ENCODE measurements at regions not wholly inside any gene's neighbourhood (a gene's known extent, or its start where the extent isn't known, plus 50 kb on each side); places are given as distances from the start of the nearest gene placed in this dataset.

GRCh38 chr16:25317732-25318316 is 60.2 kb upstream of the ZKSCAN2 start:
- DNase-seq (ENCODE audit: low read depth, low spot score), result no peak
- H3K4me3 Mint-ChIP-seq, result no peak overlapping the region
- no peak overlapping the region for H3K27ac Mint-ChIP-seq (ENCODE audit: unreplicated experiment)
- H3K36me3 Mint-ChIP-seq (ENCODE audit: low read depth), result peaks cover 29% of the 10 kb centered on the region
- H3K9me3 Mint-ChIP-seq, result peaks cover 28% of the 10 kb centered on the region
- no peaks in the 10 kb centered on the region for H3K4me1 Mint-ChIP-seq
- TF ChIP-seq CTCF (conservative IDR thresholded peaks at IDR 0.05), result no peak
- peaks cover under 1% of the 10 kb centered on the region for H3K27me3 Mint-ChIP-seq (ENCODE audit: low read depth)

DNA sequence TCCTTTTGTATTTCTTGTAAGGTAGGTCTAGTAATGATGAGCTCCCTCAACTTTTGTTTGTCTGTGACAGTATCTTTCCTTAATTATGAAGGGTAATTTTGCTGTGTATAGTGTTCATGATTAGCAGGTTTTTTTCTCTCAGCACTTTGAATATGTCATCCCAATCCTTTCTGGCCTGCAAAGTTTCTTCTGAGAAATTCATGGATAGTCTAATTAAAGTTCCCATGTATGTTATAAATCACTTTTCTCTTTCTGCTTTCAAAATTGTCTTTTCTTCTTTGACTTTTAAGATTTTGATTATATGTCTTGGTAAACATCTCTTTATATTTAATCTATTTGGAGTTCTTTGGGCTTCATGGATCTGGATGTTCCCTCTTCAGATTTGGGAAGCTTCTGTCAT is 54.3 kb upstream of the ZKSCAN2 start:
- Mint-ChIP-seq H3K36me3 (ENCODE audit: low read depth) (peaks cover 37% of the 10 kb centered on the region), H3K27ac (ENCODE audit: unreplicated experiment) (no peak overlapping the region), H3K27me3 (ENCODE audit: low read depth) (no peaks in the 10 kb centered on the region), H3K9me3 (peaks cover 25% of the 10 kb centered on the region), H3K4me1 (no peaks in the 10 kb centered on the region), H3K4me3 (no peak overlapping the region)
- DNase-seq (ENCODE audit: low read depth, low spot score), result no peak
- TF ChIP-seq CTCF (conservative IDR thresholded peaks at IDR 0.05), result no peak

- H3K27ac Mint-ChIP-seq (ENCODE audit: unreplicated experiment), result no peak overlapping the region
- H3K27me3 Mint-ChIP-seq (ENCODE audit: low read depth), result no peaks in the 10 kb centered on the region
- no peaks in the 10 kb centered on the region for H3K4me1 Mint-ChIP-seq
- DNase-seq (ENCODE audit: low read depth, low spot score), result no peak
- no peak overlapping the region for H3K4me3 Mint-ChIP-seq
- no peak for TF ChIP-seq CTCF (conservative IDR thresholded peaks at IDR 0.05)
- H3K36me3 Mint-ChIP-seq (ENCODE audit: low read depth), result peaks cover 33% of the 10 kb centered on the region
- peaks cover 22% of the 10 kb centered on the region for H3K9me3 Mint-ChIP-seq
Observed at GRCh38 chr16:25311039-25311438, 53.4 kb upstream of the ZKSCAN2 start.
